Heart right ventricle (tissue), 16 donors: ENCODE measurements at regions not wholly inside any gene's neighbourhood (a gene's known extent, or its start where the extent isn't known, plus 50 kb on each side); places are given as distances from the start of the nearest gene placed in this dataset.

Experiments
- ATAC-seq, 8 donors: fragments of 200-7000 bp; cut with Tn5 transposase; one replicate each; pipeline ENCODE4 v1.9.1; 2020; ENCODE audit warnings: mild to moderate bottlenecking in 8 of 8, moderate library complexity in 8 of 8, moderate number of reproducible peaks in 1 of 8
- DNase-seq, 2 donors: peaks; one replicate each; pipeline ENCODE4 v3.0.0-alpha.2; 2020
- H3K27ac ChIP-seq, 10 donors: fragments of 200-600 bp; sonication (generic) in 2 of 10; one replicate each; pipeline versions ENCODE4 v1.5.0 to v1.8.0; 2020 to 2022; ENCODE audit warnings: mild to moderate bottlenecking in 3 of 10
- H3K27me3 ChIP-seq, 7 donors: fragments of 200-600 bp; one replicate each; pipeline ENCODE4 v1.8.0; 2021 to 2022; ENCODE audit warnings: mild to moderate bottlenecking in 2 of 7
- H3K36me3 ChIP-seq, 9 donors: fragments of 200-600 bp; sonication (generic) in 1 of 9; one replicate each; pipeline versions ENCODE4 v1.5.0 to v1.8.0; 2020 to 2022; ENCODE audit warnings: mild to moderate bottlenecking in 2 of 9
- H3K4me1 ChIP-seq, 9 donors: fragments of 200-600 bp; sonication (generic) in 1 of 9; one replicate each; pipeline versions ENCODE4 v1.5.0 to v1.8.0; 2020 to 2022; ENCODE audit warnings: mild to moderate bottlenecking in 4 of 9
- H3K4me3 ChIP-seq, 10 donors: fragments of 200-600 bp; sonication (generic) in 2 of 10; one replicate each; pipeline versions ENCODE4 v1.5.0 to v1.8.0; 2020 to 2022; ENCODE audit warnings: mild to moderate bottlenecking in 7 of 10, moderate library complexity in 2 of 10
- H3K9me3 ChIP-seq, 11 donors: fragments of 200-600 bp in 10 of 11; sonication (generic) in 2 of 11; one replicate each; pipeline versions ENCODE4 v1.5.0 to v1.8.0; 2013 to 2022; ENCODE audit warnings: mild to moderate bottlenecking in 2 of 11, control low read depth in 1 of 11, moderate library complexity in 1 of 11
- CTCF ChIP-seq, 9 donors: fragments of 200-600 bp; sonication (generic) in 2 of 9; IDR thresholded peaks; one replicate each; pipeline versions ENCODE4 v1.5.0 to v1.8.0; 2021 to 2022; ENCODE audit warnings: antibody characterized with exemption in 9 of 9, mild to moderate bottlenecking in 5 of 9, moderate library complexity in 1 of 9
- WGBS, 2 donors: extraction: QIAGEN DNeasy Blood & Tissue Kit; methylation state at CpG; one replicate each; pipeline ENCODE4 v1.1.7; 2013; ENCODE audit warnings: inconsistent platforms in 1 of 2; 5-methylcytosine and 5-hydroxymethylcytosine counted together
- intact Hi-C, 10 donors: fragments of 100-400 bp; cut with DNase I; formaldehyde crosslinking; loops; one replicate each; pipeline versions ENCODE4 v1.11.1 to v1.14.2; 2022
- donor health status: Arrhythmogenic right ventricular cardiomyopathy.
- donor health status: ischemic (EF 13 %, LVEDD 7.1; RV severe dilation, severe dysfunction).
- donor health status: healthy with polysubstance abuse.
- donor health status: DM: no; HTN: yes; CAD: no.
- donor health status: DM: no; HTN: no; CAD: no.
- donor health status: ischemic (EF 25% LVEDD 6.9; RV normal size, moderate dysfunction).
- donor health status: ischemic (EF 25% LVEDD 5.7; RV mildly dilated, moderate dysfunction).
- donor health status: healthy.
- donor health status: DM: yes; HTN: yes; CAD: no.
- donor health status: Ischemic cardiomyopathy.
- donor health status: ischemic (EF 35%, LVEDD 5.7; RV mildly dilated, moderate dysfunction).
- donor health status: nonischemic (EF 11% LVEDD 7.7; RV severe dilation, severe dysfunction).
- donor health status: DM: yes; HTN: yes; CAD: no.
- donor health status: PGD.
- donor health status: ischemic (EF 29% LVEDD 5.4; RV normal size, mild dysfunction).
- donor health status: nonischemic (EF 23%, LVEDD 6.1; RV moderate dilation, normal function).

GRCh38 chr16:50948268-50948930 lies 202.7 kb downstream of the SALL1 start:
- H3K9me3 ChIP-seq = no peaks in the 10 kb centered on the region
- ATAC-seq = no peak

GRCh38 chr16:50947826-50948225 lies 203.2 kb downstream of the SALL1 start:
- H3K4me3 ChIP-seq = no peak overlapping the region
- no peaks in the 10 kb centered on the region for H3K9me3 ChIP-seq
- intact Hi-C loops = no loop called here
- no peaks in the 10 kb centered on the region for H3K36me3 ChIP-seq
- H3K27ac ChIP-seq = no peak overlapping the region
- no peaks in the 10 kb centered on the region for H3K4me1 ChIP-seq
- no peak for TF ChIP-seq CTCF (IDR thresholded peaks at IDR 0.05)
- ATAC-seq = no peak
- 89 to 98% methylated on average over 1 of the region's 1 CpG for WGBS, 2 donors
- no peak for DNase-seq
- H3K27me3 ChIP-seq = peaks cover 0 to 12% (median 0%) of the 10 kb centered on the region in 7 donors

More at GRCh38 chr16:50948268-50948930, 202.7 kb downstream of the SALL1 start:
- Histone ChIP-seq H3K27me3 (peaks cover 0 to 12% (median 0%) of the 10 kb centered on the region in 7 donors), H3K27ac (no peak overlapping the region), H3K4me3 (no peak overlapping the region), H3K4me1 (no peaks in the 10 kb centered on the region), H3K36me3 (no peaks in the 10 kb centered on the region)
- 71 to 77% methylated on average over 22 of the region's 22 CpGs for WGBS, 2 donors
- no peak for TF ChIP-seq CTCF (IDR thresholded peaks at IDR 0.05)
- no peak for DNase-seq
- intact Hi-C loops = no loop called here

- Histone ChIP-seq H3K27me3 (peaks cover 0 to 6% (median 0%) of the 10 kb centered on the region in 7 donors), H3K27ac (no peak overlapping the region), H3K36me3 (no peaks in the 10 kb centered on the region), H3K4me3 (no peak overlapping the region), H3K9me3 (no peaks in the 10 kb centered on the region), H3K4me1 (no peaks in the 10 kb centered on the region)
- no peak for TF ChIP-seq CTCF (IDR thresholded peaks at IDR 0.05)
- intact Hi-C loops = no loop called here
- peak in 1 of 2 donors; percentile 13 for DNase-seq
- 43 to 44% methylated on average over 5 of the region's 5 CpGs for WGBS, 2 donors
- peak in 1 of 8 donors; percentile 24 for ATAC-seq
Measured at GRCh38 chr16:50946606-50947005, 204.5 kb downstream of the SALL1 start.

- Histone ChIP-seq H3K4me3 (no peak overlapping the region), H3K4me1 (no peaks in the 10 kb centered on the region), H3K27ac (no peak overlapping the region), H3K9me3 (no peaks in the 10 kb centered on the region), H3K27me3 (peaks cover 0 to 10% (median 0%) of the 10 kb centered on the region in 7 donors), H3K36me3 (no peaks in the 10 kb centered on the region)
- no peak for TF ChIP-seq CTCF (IDR thresholded peaks at IDR 0.05)
- DNase-seq (no peak), ATAC-seq (no peak)
- intact Hi-C loops = no loop called here
- 69 to 79% methylated on average over 3 of the region's 3 CpGs for WGBS, 2 donors
Measured at GRCh38 chr16:50946098-50946497, 204.2 kb downstream of the CYLD start.
